ENCODE measurements at regions not wholly inside any gene's neighbourhood (a gene's known extent, or its start where the extent isn't known, plus 50 kb on each side); places are given as distances from the start of the nearest gene placed in this dataset.

DNA sequence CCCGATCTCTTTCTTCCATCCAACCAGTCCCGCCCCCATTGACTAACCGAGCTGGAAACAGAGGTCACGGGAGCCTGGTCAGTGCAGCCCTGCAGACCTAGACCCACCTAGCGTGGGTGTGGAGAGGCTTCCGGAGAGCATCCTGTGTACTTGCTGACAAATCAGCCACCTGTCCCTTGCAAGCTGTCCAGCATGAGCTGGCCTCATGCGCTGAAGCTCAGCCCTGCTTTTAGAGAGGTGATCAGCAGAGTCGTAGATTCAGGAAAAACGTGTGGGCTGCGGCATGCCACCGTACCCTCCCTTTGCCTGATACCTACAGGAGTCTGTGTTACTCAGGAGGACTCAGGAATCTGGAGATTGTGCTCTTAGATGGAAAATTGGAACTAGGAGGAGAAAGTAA, 80.3 kb upstream of the UQCRFS1 start:
- no peak for DNase-seq

DNA sequence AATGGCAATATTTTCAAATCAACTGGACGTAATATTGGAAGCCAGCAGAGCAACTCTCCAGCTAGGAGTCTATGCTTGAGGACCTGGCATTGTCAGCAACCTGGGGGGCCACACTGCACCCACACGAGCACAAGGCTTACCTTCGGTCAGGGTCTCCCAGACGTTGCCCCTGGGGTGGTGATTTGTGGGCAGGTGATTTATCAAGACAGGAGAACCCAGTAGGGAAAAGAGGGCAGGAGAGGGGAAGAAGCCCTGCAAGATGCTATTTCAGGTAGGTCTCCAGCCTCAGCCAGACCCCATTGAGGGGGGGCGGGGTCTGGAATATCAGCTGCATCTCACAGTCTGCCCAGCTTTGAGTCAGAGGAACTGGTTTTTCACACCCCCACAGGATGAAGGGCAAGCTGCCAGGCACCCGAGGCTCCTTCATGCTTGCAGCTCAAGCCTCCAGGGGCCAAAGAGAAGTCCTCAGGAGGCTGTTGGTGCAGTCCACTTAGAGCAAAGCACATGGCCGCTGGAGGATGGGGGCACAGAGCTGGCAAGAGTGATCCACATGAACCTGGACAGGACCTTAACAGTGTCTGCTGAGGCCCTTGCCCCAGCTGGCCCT, 80.9 kb upstream of the UQCRFS1 start:
- DNase-seq: no peak

GRCh38 chr19:29294343-29294811, 81.4 kb upstream of the UQCRFS1 start:
- no peak for DNase-seq

DNA sequence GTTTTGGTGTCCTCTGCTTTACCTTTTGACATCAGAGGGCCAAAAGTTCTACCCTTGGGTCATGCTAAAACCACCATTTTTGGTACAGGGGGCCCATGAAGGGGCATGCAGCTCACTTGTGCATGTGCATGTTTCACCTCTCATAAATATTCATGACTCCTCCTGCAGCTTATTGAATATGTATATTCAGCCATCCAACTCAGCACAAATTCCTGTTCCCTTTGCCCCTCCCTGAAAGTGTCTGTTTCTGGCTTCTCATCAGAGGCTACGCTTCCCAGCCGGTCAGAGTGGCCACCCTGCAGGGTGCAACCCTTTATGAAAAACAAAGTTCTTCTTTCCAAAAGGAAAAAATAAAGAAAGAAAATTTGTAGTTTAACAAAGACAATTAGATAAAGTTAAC, 82.3 kb upstream of the UQCRFS1 start:
- DNase-seq: no peak

- DNase-seq: no peak
These were observed 84.4 kb upstream of the UQCRFS1 start for GRCh38 chr19:29297381-29297780.

DNA sequence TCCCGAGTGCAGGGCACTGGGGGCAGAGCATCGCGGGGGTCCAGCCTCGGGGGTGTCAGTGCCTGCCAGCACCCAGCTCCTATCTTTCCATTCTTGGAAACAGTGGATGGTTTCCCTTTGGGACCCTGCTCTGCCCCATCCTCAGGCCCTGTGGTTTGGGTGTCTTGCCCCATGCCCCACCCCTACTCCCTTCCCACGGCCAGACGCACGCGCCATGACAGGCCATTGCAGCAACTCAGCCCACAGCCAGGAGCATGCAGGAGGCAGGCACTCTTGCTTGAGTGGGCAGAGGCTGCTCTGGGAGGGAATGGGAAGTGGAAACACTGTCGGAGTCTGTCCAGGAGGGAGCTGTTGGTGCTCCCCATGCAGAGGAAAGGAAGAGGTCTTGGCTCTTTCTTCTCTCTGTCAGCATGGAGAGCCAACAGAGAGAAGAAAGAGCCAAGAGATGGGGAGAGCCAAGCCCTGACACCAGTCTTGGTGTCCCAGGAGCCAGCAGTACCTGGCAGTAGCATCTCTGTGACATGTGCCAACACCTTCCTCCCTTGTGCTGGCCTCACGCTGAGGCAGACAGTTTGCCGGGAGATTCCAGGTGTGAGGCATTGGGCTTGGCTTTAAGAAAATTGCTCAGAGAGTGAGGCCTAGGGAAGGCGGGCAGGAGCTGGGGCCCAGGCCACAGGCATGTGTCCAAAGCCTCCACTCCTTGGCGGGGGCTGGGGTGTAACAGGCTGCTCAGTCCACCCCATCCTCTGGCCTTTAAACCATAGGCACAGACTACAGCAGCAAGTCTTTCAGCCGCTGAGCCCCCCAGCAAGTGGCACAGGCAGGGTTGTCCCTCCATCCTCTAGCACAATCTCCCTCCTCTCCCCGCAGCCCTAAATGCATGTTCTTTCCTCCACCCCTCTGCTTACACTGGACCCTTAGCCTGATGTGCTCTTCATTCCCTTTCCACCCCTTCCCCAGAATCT, 86.7 kb upstream of the UQCRFS1 start:
- no peak for DNase-seq

GRCh38 chr19:29302002-29302928, 89.3 kb upstream of the UQCRFS1 start:
- no peak for DNase-seq

DNA sequence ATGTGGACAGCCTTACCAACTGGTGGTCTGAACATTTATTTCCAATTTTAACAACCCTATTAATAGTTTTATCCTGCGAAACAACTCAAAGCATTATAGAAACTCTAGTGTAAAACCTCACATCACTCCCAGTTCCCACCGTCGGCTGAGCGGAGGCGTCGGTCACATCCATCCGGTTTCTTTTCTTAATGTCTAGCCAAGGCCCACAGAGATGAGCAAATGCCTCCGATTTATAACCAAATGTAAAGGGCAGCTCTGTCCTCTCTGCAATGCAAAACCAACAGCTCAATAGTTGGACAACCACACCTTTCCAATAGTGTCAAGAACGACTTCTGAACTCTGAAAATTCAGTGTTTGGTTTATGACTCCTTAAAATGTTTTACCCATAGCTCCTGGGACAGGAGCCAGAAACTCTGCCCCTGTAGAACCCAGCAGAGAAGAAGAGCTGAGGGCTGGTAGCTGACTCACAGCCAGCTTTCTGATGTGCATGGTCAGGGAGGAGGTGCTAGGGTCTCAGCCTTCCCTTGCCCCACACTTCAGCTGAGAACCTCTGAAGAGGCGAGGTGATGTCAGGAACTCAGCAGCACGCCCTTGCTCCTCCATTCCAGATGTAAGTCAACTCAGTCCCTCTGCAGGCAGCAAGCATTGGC, 90.2 kb upstream of the UQCRFS1 start:
- no peak for DNase-seq

- no peak for DNase-seq
These were observed 90.8 kb upstream of the UQCRFS1 start for GRCh38 chr19:29303719-29304090.

DNA sequence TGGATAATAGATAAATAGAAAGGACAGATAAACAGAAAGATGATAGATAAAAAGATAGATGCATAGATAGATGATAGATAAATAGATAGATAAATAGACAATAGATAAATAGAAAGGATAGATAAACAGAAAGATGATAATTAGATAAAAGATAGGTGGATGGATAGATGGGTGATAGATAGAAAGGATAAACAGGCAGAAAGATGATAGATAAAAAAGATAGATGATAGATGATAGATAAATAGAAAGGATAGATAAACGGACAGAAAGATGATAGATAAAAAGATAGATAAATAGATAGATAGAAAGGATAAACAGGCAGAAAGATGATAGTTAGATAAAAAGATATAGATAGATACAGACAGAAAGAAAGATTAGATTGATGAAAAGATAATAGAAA, 92.3 kb upstream of the UQCRFS1 start:
- no peak for DNase-seq

DNA sequence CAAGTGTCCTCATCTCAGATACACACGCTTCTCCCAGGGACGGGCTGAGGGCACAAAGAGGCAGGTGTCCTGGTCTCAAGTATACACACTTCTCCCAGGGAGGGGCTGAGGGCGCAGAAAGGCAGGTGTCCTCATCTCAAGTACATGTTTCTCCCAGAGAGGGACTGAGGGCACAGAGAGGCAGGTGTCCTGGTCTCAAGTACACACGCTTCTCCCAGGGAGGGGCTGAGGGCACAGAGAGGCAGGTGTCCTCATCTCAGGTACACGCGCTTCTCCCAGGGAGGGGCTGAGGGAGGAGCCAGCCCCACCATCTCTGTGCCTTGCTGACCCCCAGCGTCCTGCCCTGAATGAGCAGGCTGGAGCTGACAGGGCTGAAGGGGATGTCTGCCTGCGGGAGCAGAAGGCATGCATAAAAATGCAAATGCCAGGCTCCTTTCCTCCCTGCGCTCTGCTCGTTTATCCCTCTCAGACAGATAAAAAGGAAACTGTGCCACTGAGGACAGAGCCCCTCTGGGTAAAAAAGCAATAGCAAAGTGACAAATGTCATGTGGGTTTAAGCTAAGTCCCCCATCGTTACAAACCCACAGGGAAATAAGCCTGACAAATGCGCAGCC, 96.1 kb upstream of the UQCRFS1 start:
- DNase-seq: no peak

DNA sequence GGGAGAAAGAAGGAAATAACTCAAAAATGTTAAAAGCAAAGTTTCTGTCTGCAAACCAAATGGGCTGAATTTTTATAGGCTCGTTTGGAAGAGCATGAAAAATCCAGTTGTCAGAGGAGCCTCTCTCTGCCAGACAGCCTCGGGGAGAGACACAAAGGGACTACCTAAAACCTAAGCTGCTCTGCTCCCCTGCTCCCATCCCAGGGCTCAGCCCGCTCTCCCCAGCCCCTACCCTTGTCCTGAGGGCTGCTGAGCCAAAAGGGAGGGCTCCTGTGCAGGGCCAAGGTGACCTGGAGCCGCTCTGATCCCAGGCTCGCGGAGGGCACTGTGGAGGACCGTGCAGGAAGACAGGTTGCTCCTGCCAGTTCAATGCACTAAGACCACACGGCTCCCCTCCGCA, 96.7 kb upstream of the UQCRFS1 start:
- DNase-seq: no peak

DNA sequence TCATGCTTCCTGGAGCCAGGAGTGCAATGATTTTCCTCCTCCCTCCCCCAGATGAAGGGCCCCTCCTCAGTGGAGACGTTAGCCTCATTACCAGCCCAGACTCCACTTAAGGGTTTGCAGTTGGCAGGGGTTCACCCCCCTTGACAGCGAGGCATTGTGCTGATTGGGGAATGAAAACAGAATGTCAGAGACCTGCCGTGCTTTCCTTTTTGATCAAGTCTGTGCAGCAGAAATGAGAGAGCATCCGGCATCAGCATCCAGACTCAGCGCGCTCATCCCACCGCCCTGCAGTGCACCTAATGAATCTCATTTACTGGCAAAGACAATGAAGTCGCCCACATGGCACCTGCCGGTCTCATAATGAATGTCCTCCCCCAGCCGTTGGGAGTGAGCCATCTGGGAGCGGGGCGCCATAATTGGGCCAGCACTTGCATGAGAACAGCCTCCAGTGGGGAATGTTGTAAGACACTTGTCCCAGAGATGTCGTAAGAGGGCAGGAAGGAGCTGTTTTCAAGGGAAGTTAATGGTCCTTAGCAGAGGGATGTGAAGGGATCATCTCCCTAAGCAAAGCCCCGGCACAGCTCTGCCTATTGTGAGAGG, 98.3 kb upstream of the UQCRFS1 start:
- no peak for DNase-seq

GRCh38 chr19:29315556-29316190, 102.7 kb upstream of the UQCRFS1 start:
- no peak for DNase-seq

DNA sequence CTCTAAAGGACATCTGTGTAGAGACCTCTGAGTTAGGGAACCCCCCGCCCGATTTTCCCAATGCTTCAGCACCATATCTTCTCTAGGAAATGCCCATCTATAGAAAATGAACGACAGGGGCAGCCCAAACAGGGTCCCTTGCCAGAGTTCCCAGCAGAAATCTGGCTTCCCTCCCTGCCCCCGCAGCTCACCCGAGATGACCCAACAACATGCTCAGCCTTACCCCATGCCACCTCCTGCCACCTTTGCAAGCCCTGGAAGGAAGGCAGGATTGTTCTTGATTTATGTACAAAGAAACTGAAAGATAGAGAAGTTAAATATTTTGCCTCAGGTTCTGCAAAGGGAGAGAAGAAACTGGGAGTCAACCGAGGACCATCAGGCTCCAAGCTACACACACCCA, 105.6 kb upstream of the UQCRFS1 start:
- no peak for DNase-seq

DNA sequence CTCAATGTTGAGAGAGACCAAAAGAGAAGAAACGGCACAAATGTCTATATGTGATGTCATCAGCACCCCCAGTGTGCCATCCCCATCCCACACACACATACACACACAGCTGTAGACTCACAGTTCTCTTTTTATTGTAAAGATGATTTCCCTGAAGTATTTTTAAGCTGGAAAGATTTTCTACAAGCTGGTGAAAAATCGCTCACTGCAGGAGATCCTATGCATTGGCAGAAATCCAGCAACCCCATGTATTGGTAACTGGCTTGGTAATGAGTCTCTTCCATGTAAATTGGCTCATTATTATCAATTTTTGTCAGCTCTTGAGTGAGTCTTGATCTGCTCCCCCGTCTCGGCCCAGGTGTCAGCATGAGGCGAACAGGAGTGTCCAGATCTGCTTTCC, 107.1 kb upstream of the UQCRFS1 start:
- DNase-seq: no peak

DNA sequence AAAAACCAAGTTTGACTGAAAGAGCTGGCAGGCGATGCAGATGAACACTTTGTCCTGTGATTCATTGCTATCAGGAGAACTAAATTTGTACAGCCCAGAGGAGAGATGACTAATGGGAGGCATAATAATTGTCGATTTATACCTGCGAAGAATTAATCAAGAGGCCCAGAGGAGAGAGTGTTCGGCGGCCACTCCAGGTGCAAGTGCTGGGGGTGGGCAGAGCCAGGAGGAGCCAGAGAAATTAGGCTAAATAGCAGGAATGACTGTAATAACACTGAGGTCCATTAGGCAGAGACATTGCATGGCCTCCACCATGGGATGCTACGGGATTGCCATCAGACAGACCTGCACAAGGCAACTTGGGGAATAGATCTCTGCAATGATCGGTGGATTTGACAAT, 107.7 kb upstream of the UQCRFS1 start:
- no peak for DNase-seq

DNA sequence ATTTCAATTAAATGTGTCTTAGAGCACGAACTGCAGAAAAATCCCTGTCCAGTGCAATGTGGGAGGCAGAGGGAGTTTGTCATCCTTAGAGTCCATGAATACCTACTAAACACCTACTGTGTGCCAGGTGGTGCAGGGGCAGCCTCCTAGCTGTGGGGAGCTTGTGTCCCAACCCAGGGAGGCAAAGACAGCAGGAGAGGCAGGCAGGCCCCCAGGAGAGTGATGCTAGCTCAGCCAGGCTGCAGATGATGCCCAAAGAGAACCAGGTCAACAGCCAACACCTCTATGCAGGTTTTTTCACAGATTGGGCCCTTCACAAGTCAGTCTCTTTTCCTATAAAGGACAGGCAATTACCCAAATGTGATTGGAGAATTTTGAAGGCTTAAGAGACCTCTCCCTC, 108.2 kb upstream of the UQCRFS1 start:
- no peak for DNase-seq

DNA sequence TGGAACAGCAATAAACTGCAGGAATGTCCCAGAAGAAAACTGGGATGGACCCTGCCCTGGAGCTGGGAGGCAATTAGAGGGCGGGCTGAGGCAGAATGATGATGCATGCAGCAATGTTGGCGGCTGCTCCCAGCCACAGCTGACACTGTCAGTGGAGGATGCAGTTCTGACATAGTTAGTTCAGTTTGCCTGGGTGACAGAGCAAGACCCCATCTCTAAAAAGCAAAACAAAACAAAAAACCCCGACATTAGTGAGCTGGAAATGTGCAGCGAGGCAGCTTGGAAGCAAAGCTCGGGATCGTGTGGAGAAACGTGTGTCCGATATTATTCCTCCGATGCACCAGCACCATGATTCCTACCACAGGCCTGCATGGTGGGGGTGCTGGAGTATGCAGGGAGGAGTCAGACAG, 110.1 kb upstream of the UQCRFS1 start:
- DNase-seq: no peak

GRCh38 chr19:29323440-29324290, 110.7 kb upstream of the UQCRFS1 start:
- DNase-seq: no peak

Measured in hematopoietic multipotent progenitor cell treated with erythropoietin and hydrocortisone succinate and interleukin-3 and kit ligand, for 8 days (in vitro differentiated cells).